ENCODE measurements at regions not wholly inside any gene's neighbourhood (a gene's known extent, or its start where the extent isn't known, plus 50 kb on each side); places are given as distances from the start of the nearest gene placed in this dataset.

- DNase-seq, result no peak
These were observed 59.1 kb upstream of the GRPEL1 start for GRCh38 chr4:7126981-7127380.

DNA sequence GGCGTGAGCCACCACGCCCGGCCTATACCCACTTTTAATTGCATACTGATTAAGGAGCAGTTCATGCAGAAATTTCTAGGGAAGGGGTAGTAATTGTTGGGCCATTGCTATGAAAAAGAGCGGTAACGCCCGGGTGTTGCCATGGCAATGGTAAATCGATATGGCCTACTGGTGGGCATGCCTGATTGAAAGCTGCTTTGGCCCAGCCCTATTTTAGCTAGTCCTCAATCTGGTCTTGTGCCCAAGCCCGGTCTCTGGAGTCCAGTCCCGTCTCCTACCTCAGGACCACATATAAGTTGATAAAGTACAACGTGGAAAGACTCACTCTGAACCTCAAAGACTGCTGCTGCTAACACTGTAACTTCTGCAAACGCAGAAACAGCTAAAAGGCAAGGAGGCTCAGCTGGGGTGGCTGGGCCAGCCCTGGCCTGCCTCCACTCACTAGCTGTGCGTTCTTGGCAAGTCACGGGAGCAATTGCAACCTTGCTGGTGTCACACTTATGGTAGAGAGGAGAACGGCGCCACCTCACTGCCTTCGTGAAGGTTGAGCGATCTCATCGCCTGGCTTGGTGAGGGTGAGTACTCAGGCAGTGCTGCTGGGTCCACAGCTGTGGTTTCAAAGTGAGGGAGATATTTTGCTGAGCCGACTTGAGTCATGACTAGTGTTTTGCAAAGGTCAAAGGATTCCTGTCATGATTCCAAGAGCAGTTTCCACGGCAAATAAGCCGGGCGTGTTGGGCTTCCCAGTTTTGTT is 57.0 kb upstream of the GRPEL1 start:
- DNase-seq, result no peak

GRCh38 chr4:7121866-7122653 is 54.2 kb upstream of the GRPEL1 start:
- DNase-seq, result no peak

GRCh38 chr4:7121174-7121573 is 53.3 kb upstream of the GRPEL1 start:
- DNase-seq, result no peak

- DNase-seq, result no peak
These were observed 52.5 kb upstream of the GRPEL1 start for GRCh38 chr4:7120341-7120740.

- no peak for DNase-seq
These were observed 50.4 kb upstream of the GRPEL1 start for GRCh38 chr4:7118013-7118832.

Data from Kasumi-1 (cell line).